ENCODE measurements at regions not wholly inside any gene's neighbourhood (a gene's known extent, or its start where the extent isn't known, plus 50 kb on each side); places are given as distances from the start of the nearest gene placed in this dataset.

- Histone ChIP-seq H3K36me3 (ENCODE audit: control insufficient read depth in 1 of 2, insufficient read depth in 2 of 2, low read length in 2 of 2) (no peaks in the 10 kb centered on the region), H4K8ac (ENCODE audit: low read depth, low read length) (no peak overlapping the region), H2BK12ac (ENCODE audit: low read length) (no peak overlapping the region), H2BK120ac (ENCODE audit: insufficient read depth, low read length, poor library complexity) (no peak overlapping the region), H3K4me1 (ENCODE audit: control insufficient read depth in 1 of 2, insufficient read depth in 2 of 2, low read length in 2 of 2) (no peaks in the 10 kb centered on the region), H3K18ac (ENCODE audit: low read length) (no peak overlapping the region), H3K79me1 (ENCODE audit: low read length) (no peaks in the 10 kb centered on the region), H3K9ac (ENCODE audit: low read length) (no peak overlapping the region), H2AK5ac (ENCODE audit: low read length) (no peak overlapping the region), H3K23ac (ENCODE audit: low read length) (no peak overlapping the region), H3K27me3 (ENCODE audit: insufficient read depth, low read length) (no peaks in the 10 kb centered on the region), H3K4me2 (ENCODE audit: low read length) (no peak overlapping the region), H2AFZ (ENCODE audit: insufficient read depth, low read length, poor library complexity) (no peak overlapping the region), H3K4me3 (ENCODE audit: low read depth, low read length) (no peak overlapping the region), H2BK5ac (ENCODE audit: low read depth, low read length, poor library complexity) (no peak overlapping the region), H4K91ac (ENCODE audit: low read depth, low read length) (no peak overlapping the region), H3K79me2 (ENCODE audit: control insufficient read depth, insufficient read depth, low read length, poor library complexity) (no peaks in the 10 kb centered on the region), H3K4ac (ENCODE audit: low read depth, low read length) (no peak overlapping the region), H4K12ac (ENCODE audit: low read depth, low read length) (no peak overlapping the region), H3K9me3 (ENCODE audit: insufficient read depth, low read depth, low read length) (no peaks in the 10 kb centered on the region), H3K14ac (ENCODE audit: low read length) (no peak overlapping the region), H3K27ac (ENCODE audit: low read depth, low read length) (no peak overlapping the region)
- DNase-seq, result no peak
Measured at GRCh38 chr11:42397483-42397882, 914.3 kb upstream of the API5 start.

DNA sequence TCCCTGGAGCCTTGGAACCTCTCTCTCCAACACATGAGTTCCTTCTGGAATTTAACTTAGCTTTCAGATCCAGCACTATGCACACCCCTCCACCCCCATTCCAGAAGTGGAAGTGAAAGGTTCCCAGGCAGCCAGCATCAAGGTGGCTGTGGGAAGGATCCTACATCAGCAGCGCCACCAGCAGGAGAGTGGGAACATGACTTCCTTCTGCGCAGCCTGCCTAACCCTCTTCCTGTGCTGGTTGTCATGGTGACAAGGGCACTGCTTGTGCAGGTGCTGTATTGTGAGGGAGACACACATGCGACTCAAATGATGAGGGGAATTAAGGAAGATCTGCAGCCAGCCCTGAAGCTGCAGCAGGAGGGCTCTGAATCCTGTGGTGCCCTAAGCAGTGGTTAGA lies 904.5 kb upstream of the API5 start:
- H4K12ac ChIP-seq (ENCODE audit: low read depth, low read length), result no peak overlapping the region
- no peak overlapping the region for H3K14ac ChIP-seq (ENCODE audit: low read length)
- no peak overlapping the region for H3K4me2 ChIP-seq (ENCODE audit: low read length)
- no peak overlapping the region for H3K4ac ChIP-seq (ENCODE audit: low read depth, low read length)
- H3K36me3 ChIP-seq (ENCODE audit: control insufficient read depth in 1 of 2, insufficient read depth in 2 of 2, low read length in 2 of 2), result no peaks in the 10 kb centered on the region
- no peak overlapping the region for H2BK12ac ChIP-seq (ENCODE audit: low read length)
- H2AFZ ChIP-seq (ENCODE audit: insufficient read depth, low read length, poor library complexity), result no peak overlapping the region
- no peak overlapping the region for H3K4me3 ChIP-seq (ENCODE audit: low read depth, low read length)
- no peaks in the 10 kb centered on the region for H3K79me1 ChIP-seq (ENCODE audit: low read length)
- no peak overlapping the region for H3K23ac ChIP-seq (ENCODE audit: low read length)
- no peaks in the 10 kb centered on the region for H3K79me2 ChIP-seq (ENCODE audit: control insufficient read depth, insufficient read depth, low read length, poor library complexity)
- H3K4me1 ChIP-seq (ENCODE audit: control insufficient read depth in 1 of 2, insufficient read depth in 2 of 2, low read length in 2 of 2), result no peaks in the 10 kb centered on the region
- no peak overlapping the region for H4K91ac ChIP-seq (ENCODE audit: low read depth, low read length)
- no peaks in the 10 kb centered on the region for H3K9me3 ChIP-seq (ENCODE audit: insufficient read depth, low read depth, low read length)
- H3K27ac ChIP-seq (ENCODE audit: low read depth, low read length), result no peak overlapping the region
- no CpG with 5 or more reads among the region's 3 CpGs for WGBS (ENCODE audit: extremely low coverage, insufficient coverage, insufficient read length)
- no peak overlapping the region for H3K9ac ChIP-seq (ENCODE audit: low read length)
- no peak overlapping the region for H2AK5ac ChIP-seq (ENCODE audit: low read length)
- no peak overlapping the region for H3K18ac ChIP-seq (ENCODE audit: low read length)
- no peak overlapping the region for H2BK120ac ChIP-seq (ENCODE audit: insufficient read depth, low read length, poor library complexity)
- DNase-seq, result no peak
- no peak overlapping the region for H4K8ac ChIP-seq (ENCODE audit: low read depth, low read length)
- H3K27me3 ChIP-seq (ENCODE audit: insufficient read depth, low read length), result no peaks in the 10 kb centered on the region
- H2BK5ac ChIP-seq (ENCODE audit: low read depth, low read length, poor library complexity), result no peak overlapping the region

DNA sequence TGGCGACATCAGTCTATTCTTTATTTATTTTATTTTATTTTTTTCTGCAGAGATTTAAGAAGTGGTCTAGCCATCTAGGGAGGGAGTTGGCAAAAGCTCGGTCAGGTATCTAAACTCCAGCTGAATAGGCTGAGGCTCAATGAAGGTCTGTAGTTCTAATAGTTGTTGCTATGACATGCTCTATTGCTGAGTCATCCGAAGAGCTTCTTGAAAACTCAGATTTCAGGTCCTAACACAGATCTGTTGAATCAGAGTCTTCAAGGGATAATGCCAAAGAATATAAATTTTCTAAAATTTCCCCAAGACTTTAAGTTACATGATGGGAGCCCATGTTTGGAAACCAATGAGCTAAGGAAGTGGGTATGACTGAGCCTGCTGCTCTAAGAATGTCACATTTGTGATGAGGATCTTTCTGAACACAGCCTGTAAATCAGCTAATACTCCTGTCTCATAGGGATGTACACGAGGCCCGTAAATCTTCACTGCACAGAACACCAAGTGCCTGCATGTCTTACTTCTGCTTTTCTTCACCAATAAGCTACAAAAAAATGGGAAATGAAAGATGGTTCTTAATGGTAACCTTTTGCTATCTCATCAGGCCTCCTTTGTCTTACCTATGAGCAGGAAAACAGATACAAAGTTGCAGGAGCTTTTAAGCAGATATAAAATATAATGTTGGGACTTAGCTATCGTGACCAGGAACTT lies 901.4 kb upstream of the API5 start:
- no peak overlapping the region for H3K27ac ChIP-seq (ENCODE audit: low read depth, low read length)
- no peak overlapping the region for H2BK12ac ChIP-seq (ENCODE audit: low read length)

GRCh38 chr11:42412590-42412989 lies 899.2 kb upstream of the API5 start:
- no peak overlapping the region for H2AFZ ChIP-seq (ENCODE audit: insufficient read depth, low read length, poor library complexity)
- H4K8ac ChIP-seq (ENCODE audit: low read depth, low read length), result no peak overlapping the region
- no peak overlapping the region for H3K4me2 ChIP-seq (ENCODE audit: low read length)
- H3K9me3 ChIP-seq (ENCODE audit: insufficient read depth, low read depth, low read length), result no peaks in the 10 kb centered on the region
- no peaks in the 10 kb centered on the region for H3K79me2 ChIP-seq (ENCODE audit: control insufficient read depth, insufficient read depth, low read length, poor library complexity)
- no peak overlapping the region for H2AK5ac ChIP-seq (ENCODE audit: low read length)
- no peak overlapping the region for H2BK12ac ChIP-seq (ENCODE audit: low read length)
- no peak overlapping the region for H3K9ac ChIP-seq (ENCODE audit: low read length)
- H3K36me3 ChIP-seq (ENCODE audit: control insufficient read depth in 1 of 2, insufficient read depth in 2 of 2, low read length in 2 of 2), result no peaks in the 10 kb centered on the region
- H3K27me3 ChIP-seq (ENCODE audit: insufficient read depth, low read length), result no peaks in the 10 kb centered on the region
- no peak overlapping the region for H4K12ac ChIP-seq (ENCODE audit: low read depth, low read length)
- no peak overlapping the region for H3K4ac ChIP-seq (ENCODE audit: low read depth, low read length)
- no peak overlapping the region for H3K18ac ChIP-seq (ENCODE audit: low read length)
- WGBS (ENCODE audit: extremely low coverage, insufficient coverage, insufficient read length), result no CpG with 5 or more reads among the region's 4 CpGs
- H2BK120ac ChIP-seq (ENCODE audit: insufficient read depth, low read length, poor library complexity), result no peak overlapping the region
- no peaks in the 10 kb centered on the region for H3K4me1 ChIP-seq (ENCODE audit: control insufficient read depth in 1 of 2, insufficient read depth in 2 of 2, low read length in 2 of 2)
- no peak overlapping the region for H3K27ac ChIP-seq (ENCODE audit: low read depth, low read length)
- H3K14ac ChIP-seq (ENCODE audit: low read length), result no peak overlapping the region
- H3K4me3 ChIP-seq (ENCODE audit: low read depth, low read length), result no peak overlapping the region
- H2BK5ac ChIP-seq (ENCODE audit: low read depth, low read length, poor library complexity), result no peak overlapping the region
- H3K79me1 ChIP-seq (ENCODE audit: low read length), result no peaks in the 10 kb centered on the region
- H4K91ac ChIP-seq (ENCODE audit: low read depth, low read length), result no peak overlapping the region
- H3K23ac ChIP-seq (ENCODE audit: low read length), result no peak overlapping the region
- DNase-seq, result no peak

More for the DNA sequence above, 901.4 kb upstream of the API5 start:
- Histone ChIP-seq H4K8ac (ENCODE audit: low read depth, low read length) (no peak overlapping the region), H2AFZ (ENCODE audit: insufficient read depth, low read length, poor library complexity) (no peak overlapping the region), H3K4me3 (ENCODE audit: low read depth, low read length) (no peak overlapping the region), H3K18ac (ENCODE audit: low read length) (no peak overlapping the region), H3K79me1 (ENCODE audit: low read length) (no peaks in the 10 kb centered on the region), H3K4me1 (ENCODE audit: control insufficient read depth in 1 of 2, insufficient read depth in 2 of 2, low read length in 2 of 2) (no peaks in the 10 kb centered on the region), H4K12ac (ENCODE audit: low read depth, low read length) (no peak overlapping the region), H3K4ac (ENCODE audit: low read depth, low read length) (no peak overlapping the region), H3K4me2 (ENCODE audit: low read length) (no peak overlapping the region), H4K91ac (ENCODE audit: low read depth, low read length) (no peak overlapping the region), H2AK5ac (ENCODE audit: low read length) (no peak overlapping the region), H3K36me3 (ENCODE audit: control insufficient read depth in 1 of 2, insufficient read depth in 2 of 2, low read length in 2 of 2) (no peaks in the 10 kb centered on the region), H2BK5ac (ENCODE audit: low read depth, low read length, poor library complexity) (no peak overlapping the region), H3K14ac (ENCODE audit: low read length) (no peak overlapping the region), H3K79me2 (ENCODE audit: control insufficient read depth, insufficient read depth, low read length, poor library complexity) (no peaks in the 10 kb centered on the region), H3K23ac (ENCODE audit: low read length) (no peak overlapping the region), H2BK120ac (ENCODE audit: insufficient read depth, low read length, poor library complexity) (no peak overlapping the region), H3K9me3 (ENCODE audit: insufficient read depth, low read depth, low read length) (no peaks in the 10 kb centered on the region), H3K9ac (ENCODE audit: low read length) (no peak overlapping the region), H3K27me3 (ENCODE audit: insufficient read depth, low read length) (no peaks in the 10 kb centered on the region)
- no CpG with 5 or more reads among the region's 6 CpGs for WGBS (ENCODE audit: extremely low coverage, insufficient coverage, insufficient read length)
- DNase-seq, result no peak
